Stimulated activated CD8-positive, alpha-beta memory T cell treated with anti-CD3 and anti-CD28 coated beads, Interleukin-12 subunit alpha, Interleukin-12 subunit beta, amount 100 ng/mL, for 4 hours (primary cell): ENCODE measurements at regions not wholly inside any gene's neighbourhood (a gene's known extent, or its start where the extent isn't known, plus 50 kb on each side); places are given as distances from the start of the nearest gene placed in this dataset.

ENCODE experiments used
- DNase-seq: peaks from one replicate; pipeline ENCODE4 v3.0.0-alpha.2; 2020; ENCODE audit warnings: low read depth

GRCh38 chr13:40146063-40146462, 490.6 kb downstream of the COG6 start:
- DNase-seq: no peak

- DNase-seq: no peak
Measured at GRCh38 chr13:40146611-40147117, 491.2 kb downstream of the COG6 start.

- DNase-seq: no peak
Measured at GRCh38 chr13:40148101-40148500, 492.6 kb downstream of the COG6 start.

- no peak for DNase-seq
Measured at GRCh38 chr13:40148742-40149141, 493.3 kb downstream of the COG6 start.

DNA sequence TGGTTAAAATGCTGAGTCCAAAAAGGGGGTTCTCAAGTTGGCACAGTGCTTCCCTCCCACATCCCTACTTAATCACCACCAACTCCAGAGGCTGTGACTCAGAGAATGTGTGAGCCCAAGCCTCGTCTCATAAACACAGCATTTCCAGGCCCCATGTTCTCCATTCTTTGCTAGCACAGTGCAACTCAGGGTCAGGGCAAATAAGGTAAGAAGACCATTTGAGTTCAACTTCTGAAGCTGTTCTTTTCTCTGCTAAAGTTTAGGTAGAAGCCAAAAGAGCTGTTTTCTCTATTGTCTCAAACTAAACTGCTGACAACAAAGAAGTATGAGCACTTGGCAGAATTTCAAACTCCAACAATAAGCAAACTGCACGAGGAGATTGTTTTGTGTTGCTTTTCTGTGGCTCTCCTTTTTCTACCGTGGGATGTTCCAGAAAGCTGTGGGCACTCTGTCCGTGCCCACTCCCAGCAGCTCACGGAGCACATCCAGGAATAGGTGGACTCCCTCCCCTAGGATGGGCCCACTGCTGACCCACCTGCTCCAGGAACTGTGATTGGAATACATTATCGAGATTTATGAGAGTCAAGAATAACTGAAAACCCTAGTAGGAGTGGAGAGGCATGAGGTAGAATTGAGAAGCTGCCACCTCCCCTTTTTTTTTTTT, 494.3 kb downstream of the COG6 start:
- no peak for DNase-seq

DNA sequence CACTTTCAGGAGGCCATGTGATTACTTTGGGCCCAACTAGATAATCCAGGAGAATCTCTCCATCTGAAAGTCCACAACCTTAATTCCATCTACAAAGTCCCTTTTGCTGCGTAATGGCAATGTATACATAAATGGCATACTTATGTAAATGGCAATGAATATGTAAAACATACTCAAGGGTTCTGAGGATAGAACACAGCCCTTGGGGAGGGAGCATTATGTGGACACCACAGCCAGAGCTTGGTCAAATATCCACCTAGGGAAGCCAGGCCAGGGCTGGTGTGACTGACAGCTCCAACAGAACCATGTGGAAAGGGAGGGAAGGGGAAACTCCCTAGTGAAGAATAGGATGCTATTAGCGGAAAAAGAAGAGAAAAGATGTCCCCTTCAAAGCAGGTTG, 496.2 kb downstream of the COG6 start:
- no peak for DNase-seq

- no peak for DNase-seq
Measured at GRCh38 chr13:40152145-40152544, 496.7 kb downstream of the COG6 start.

GRCh38 chr13:40152922-40153321, 497.5 kb downstream of the COG6 start:
- no peak for DNase-seq

DNA sequence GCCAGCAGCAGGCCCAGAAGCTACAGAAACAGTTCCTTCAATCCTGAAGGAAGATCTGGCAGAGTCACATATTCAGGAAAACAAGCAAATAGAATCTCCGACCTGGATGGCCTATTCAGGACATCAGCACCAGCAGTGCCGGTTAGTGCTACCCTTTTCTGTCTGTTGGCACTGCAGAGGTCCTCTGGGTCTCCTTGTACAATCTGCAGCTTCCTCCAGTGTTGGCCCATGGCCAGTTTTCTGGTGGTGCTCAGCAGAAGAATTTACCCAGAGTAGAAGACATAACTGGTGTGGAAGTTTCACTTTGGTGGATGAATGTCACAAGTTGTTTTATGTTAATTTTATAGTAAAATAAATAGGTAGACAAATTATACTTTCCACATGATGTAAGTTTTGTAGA, 498.1 kb downstream of the COG6 start:
- DNase-seq: no peak

DNA sequence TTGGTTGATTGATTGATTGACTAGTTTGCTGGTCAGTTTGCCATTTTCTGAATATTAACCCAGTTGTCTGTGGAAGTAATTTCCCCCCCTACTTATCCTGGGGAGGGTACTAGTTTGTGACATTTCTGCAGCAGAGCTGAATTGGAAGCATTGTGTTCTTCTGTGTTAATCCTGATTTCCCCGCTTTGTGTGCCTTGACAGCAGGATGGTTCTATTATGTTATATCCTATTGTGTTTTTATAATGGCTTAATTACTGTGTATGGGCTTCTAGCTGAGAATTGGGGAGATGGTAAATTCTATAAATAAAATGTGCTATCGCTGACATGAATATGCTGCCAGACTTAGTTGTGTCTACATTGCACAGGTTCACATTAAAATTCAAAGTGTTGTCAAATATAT, 499.7 kb downstream of the COG6 start:
- no peak for DNase-seq

- DNase-seq: no peak
Measured at GRCh38 chr13:40158218-40158617, 502.8 kb downstream of the COG6 start.

- DNase-seq: no peak
Measured at GRCh38 chr13:40158757-40159156, 503.3 kb downstream of the COG6 start.

DNA sequence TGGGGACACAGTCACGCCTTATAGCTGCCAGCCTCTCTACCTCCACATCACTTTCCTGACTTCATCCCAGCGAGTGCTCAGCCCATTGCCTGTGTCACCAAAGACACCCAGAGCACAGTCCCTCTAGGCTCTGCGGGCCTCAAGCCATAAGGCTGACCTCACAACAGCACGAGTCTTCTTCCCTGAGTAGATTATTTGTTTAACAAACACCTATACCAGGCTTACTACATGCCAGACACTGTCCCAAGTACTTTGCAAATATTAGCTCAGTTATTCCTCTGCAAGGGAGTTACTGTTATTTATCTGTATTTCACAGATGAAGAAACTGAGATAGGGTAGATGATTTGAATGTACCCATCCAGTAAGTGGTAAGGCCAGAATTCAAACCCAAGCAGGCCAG, 504.3 kb downstream of the COG6 start:
- no peak for DNase-seq

DNA sequence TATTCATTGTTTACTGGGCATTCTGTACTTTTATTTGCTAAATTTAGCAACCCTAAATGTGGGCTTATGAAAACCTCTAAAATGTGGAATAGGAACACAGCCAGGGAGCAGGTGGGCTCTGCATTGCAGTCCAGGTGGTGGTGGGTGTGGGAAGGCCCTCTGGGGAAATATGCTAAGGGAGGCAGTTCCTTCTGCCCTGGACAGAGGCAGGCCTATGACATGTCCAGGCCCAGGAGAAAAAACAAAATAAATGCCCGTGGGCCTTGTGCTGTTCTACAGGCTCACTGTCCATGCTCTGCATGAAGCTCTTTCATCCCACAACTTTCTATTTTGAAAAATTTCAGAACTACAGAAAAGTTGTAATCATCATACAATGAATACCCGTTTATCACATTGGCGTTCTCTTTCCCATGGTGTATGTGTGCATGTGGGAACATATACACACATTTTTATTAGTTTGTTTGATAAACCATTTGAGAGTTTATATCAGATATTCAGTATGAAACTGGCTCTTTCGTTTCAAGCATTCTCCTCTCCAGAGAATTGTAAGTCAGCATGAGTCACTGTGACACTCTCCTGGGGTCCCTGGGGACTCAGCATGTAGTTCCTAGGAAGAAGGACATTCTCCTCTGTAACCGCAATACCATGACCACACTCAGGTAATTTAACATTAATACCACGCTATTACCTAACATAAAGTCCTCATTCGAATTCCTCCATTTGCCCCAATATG, 505.3 kb downstream of the COG6 start:
- DNase-seq: no peak

DNA sequence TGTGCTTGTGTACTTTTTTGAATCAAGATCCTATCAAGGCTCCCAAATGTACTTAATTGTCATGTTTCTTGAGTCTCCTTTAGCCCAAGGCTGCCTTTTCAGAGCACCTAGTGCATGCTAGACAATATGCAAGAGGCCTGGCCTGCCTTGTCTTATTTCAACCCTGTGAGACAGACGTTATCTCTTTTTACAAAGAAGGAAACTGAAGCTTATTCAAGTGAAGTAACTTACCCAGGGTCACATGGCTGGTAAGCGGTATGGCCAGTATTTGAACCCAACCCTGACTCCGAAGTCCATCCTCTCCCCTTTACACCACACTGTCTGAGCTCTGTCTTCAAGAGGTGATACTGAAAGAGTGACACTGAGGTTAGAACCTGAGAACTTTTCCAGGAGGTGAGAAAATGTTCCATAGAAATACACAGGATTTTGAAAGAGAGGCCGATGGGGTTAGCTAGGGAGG, 505.1 kb downstream of the FOXO1 start:
- no peak for DNase-seq

- no peak for DNase-seq
Measured at GRCh38 chr13:40161931-40162330, 504.5 kb downstream of the FOXO1 start.

DNA sequence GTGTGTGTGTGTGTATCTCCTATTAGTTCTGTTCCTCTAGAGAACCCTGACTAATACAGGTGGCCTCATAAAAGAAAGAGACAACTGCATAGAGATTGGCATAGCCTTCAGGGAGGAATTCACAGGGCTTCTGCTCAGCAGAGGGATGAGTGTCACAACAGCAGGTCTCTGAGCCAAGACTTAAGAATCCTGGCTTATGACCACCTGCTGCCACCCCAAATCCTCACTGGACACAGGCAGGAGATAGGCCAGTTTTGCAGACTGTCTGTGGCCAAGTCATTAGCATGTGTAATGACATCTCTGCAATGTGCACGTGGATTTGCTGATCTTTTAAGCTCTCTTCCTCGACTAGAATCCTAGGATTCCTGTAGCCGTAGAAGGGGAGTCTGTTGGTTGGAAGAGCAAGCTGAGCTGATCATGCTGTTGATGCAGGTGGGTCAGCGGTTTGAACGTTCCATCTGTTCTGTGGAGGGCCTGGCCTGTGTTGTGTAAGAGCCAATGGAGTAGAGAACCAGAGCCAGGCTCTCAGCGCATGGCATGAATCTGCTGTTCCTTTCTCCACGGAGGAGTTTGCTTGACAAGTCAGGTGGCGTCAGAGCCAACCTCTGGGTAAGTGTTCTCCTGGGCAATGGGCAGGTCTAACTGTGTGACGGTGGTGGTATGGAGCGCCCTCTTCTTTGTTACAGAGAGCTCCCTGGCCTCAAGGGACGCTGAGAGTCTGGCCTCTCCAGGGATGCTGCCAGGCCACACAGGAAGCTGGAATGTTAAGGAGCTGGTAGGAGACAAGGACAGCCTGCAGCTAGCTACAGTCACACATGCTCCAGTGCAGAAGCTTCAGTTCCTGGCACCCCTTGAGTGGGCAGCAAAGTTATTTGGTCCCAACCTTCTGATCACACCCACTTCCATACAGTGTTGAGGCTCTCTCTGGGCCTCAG, 503.1 kb downstream of the FOXO1 start:
- DNase-seq: no peak

GRCh38 chr13:40164133-40164532, 502.3 kb downstream of the FOXO1 start:
- no peak for DNase-seq

- no peak for DNase-seq
Measured at GRCh38 chr13:40165316-40165932, 501.0 kb downstream of the FOXO1 start.

GRCh38 chr13:40167327-40167726, 499.1 kb downstream of the FOXO1 start:
- no peak for DNase-seq

DNA sequence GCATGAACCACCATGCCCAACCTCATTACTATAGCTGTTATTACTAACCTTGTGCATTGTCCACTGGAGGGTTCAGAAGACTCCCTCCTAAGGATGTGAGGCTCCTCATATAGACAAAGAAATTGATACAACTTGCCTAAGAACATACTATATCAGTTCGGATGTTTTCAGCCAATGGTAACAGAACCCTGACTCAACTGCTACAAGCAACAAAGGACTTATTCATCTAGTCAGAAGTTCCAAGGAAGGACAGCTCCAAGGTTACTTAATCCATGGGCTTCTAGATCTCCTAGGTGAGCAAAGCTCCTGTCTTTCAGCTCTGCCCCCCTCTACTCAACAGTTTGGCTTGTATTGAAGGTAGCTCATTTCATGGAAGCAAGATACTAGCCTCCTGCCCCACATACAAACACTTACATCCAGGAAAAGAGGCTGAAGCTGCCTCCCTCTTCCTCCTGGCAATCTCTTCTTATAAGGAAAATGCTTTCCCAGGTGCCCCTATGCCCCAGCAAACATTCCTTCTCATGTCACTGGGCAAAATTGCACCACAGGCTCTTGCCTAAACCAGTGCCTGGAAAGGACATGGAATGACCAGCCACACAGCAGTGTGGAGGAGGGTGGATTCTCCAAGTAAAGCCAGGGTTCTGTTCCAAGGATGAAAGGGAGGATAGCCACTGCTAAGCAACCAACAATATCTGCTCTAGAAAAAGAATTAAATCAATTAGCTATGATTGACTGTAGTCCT, 497.8 kb downstream of the FOXO1 start:
- DNase-seq: no peak
